SK-N-SH (cell line): ENCODE measurements at regions not wholly inside any gene's neighbourhood (a gene's known extent, or its start where the extent isn't known, plus 50 kb on each side); places are given as distances from the start of the nearest gene placed in this dataset.

Experiments used
- CTCF ChIA-PET: fragments of 300-600, 350-600 bp; formaldehyde crosslinking; extraction: SDS; loops from one replicate; lab custom pipeline; 2021; lab: Yijun Ruan, JAX
- POLR2A ChIA-PET: fragments of 350-600 bp; sonication (Branson Sonifier 250); formaldehyde crosslinking; extraction: SDS; loops from one replicate; lab custom pipeline; 2020; ENCODE audit warnings: antibody characterized with exemption, inconsistent platforms; lab: Yijun Ruan, JAX
- DNase-seq: peaks from one replicate; pipeline ENCODE4 v3.0.0; 2012
- H2AFZ ChIP-seq: fragments of 200-600 bp; sonication (generic); 2 replicates; pipeline ENCODE4 v1.8.1; 2016; ENCODE audit warnings: antibody characterized with exemption, mild to moderate bottlenecking, low read depth
- H3F3A ChIP-seq: fragments of 200-600 bp; sonication (generic); replicated peaks from 2 replicates; pipeline ENCODE3; 2016; ENCODE audit warnings: antibody characterized with exemption, mild to moderate bottlenecking; ENCODE audit not compliant: insufficient read depth
- H3K27ac ChIP-seq, 2 experiments: fragments of 200-500 bp in 1 of 2; fragments of 200-600 bp in 1 of 2; sonication (Bioruptor generic) in 1 of 2; sonication (generic), shearing (Covaris generic) in 1 of 2; 2 replicates each; pipeline versions ENCODE4 v1.5.1 to v1.6.1; 2014 to 2016; ENCODE audit warnings: low read depth in 2 of 2, inconsistent platforms in 1 of 2, low read length in 1 of 2, mild to moderate bottlenecking in 1 of 2, mixed read lengths in 1 of 2
- H3K27me3 ChIP-seq: fragments of 200-600 bp; sonication (generic), shearing (Covaris generic); 2 replicates; pipeline ENCODE4 v1.6.1; 2016; ENCODE audit warnings: mixed run types; ENCODE audit not compliant: insufficient read depth
- H3K36me3 ChIP-seq, 2 experiments: fragments of 200-500 bp in 1 of 2; fragments of 200-600 bp in 1 of 2; sonication (Bioruptor generic) in 1 of 2; sonication (generic) in 1 of 2; replicated peaks in 1 of 2; 2 replicates each; pipeline versions ENCODE3 to v1.5.1; 2014 to 2016; ENCODE audit warnings: low read length in 1 of 2, mild to moderate bottlenecking in 1 of 2; ENCODE audit not compliant: insufficient read depth in 2 of 2, control insufficient read depth in 1 of 2
- H3K4me1 ChIP-seq, 2 experiments: fragments of 200-500 bp in 1 of 2; fragments of 200-600 bp in 1 of 2; sonication (Bioruptor generic) in 1 of 2; sonication (generic), shearing (Covaris generic) in 1 of 2; 2 replicates each; pipeline versions ENCODE4 v1.5.1 to v1.6.1; 2014 to 2016; ENCODE audit warnings: low read depth in 1 of 2, low read length in 1 of 2, mixed run types in 1 of 2; ENCODE audit not compliant: insufficient read depth in 2 of 2, control insufficient read depth in 1 of 2
- H3K4me2 ChIP-seq: fragments of 200-600 bp; sonication (generic), shearing (Covaris generic); 2 replicates; pipeline ENCODE4 v1.6.1; 2017; ENCODE audit warnings: mixed run types
- H3K4me3 ChIP-seq, 2 experiments: fragments of 200-500 bp in 1 of 2; fragments of 200-600 bp in 1 of 2; sonication (Bioruptor generic) in 1 of 2; sonication (generic), shearing (Covaris generic) in 1 of 2; 2 replicates each; pipeline versions ENCODE4 v1.5.1 to v1.8.1; 2014 to 2016; ENCODE audit warnings: low read depth in 2 of 2, inconsistent platforms in 1 of 2, low read length in 1 of 2, mild to moderate bottlenecking in 1 of 2, mixed read lengths in 1 of 2, moderate library complexity in 1 of 2
- H3K79me2 ChIP-seq: fragments of 200-600 bp; sonication (generic); 2 replicates; pipeline ENCODE4 v1.8.1; 2017; ENCODE audit warnings: mild to moderate bottlenecking; ENCODE audit not compliant: insufficient read depth
- H3K9ac ChIP-seq: fragments of 200-600 bp; sonication (generic); 2 replicates; pipeline ENCODE4 v1.6.1; 2017; ENCODE audit warnings: mixed run types
- H3K9me2 ChIP-seq: fragments of 200-600 bp; sonication (generic); 2 replicates; pipeline ENCODE4 v1.6.1; 2017; ENCODE audit warnings: mixed run types
- H3K9me3 ChIP-seq: fragments of 200-600 bp; sonication (generic); 2 replicates; pipeline ENCODE4 v1.6.1; 2017; ENCODE audit warnings: mixed run types, mild to moderate bottlenecking, moderate library complexity
- H4K20me1 ChIP-seq: fragments of 200-600 bp; sonication (generic); 2 replicates; pipeline ENCODE4 v1.6.1; 2017; ENCODE audit warnings: mild to moderate bottlenecking, mixed run types; ENCODE audit not compliant: insufficient read depth
- CHD2 ChIP-seq: fragments of 150-350 bp; IDR thresholded peaks from 2 replicates; pipeline ENCODE4 v1.6.1; 2018; ENCODE audit warnings: low read length; ENCODE audit not compliant: partially characterized antibody
- CTCF ChIP-seq: fragments of 200-600 bp; sonication (generic); IDR thresholded peaks from 2 replicates; pipeline ENCODE4 v1.6.1; 2017; ENCODE audit warnings: antibody characterized with exemption, mild to moderate bottlenecking, moderate library complexity
- ELF1 ChIP-seq: IDR thresholded peaks from 2 replicates; pipeline ENCODE4 v1.4.0; 2012
- EP300 ChIP-seq, 2 experiments: IDR thresholded peaks; 2 replicates each; pipeline versions ENCODE4 v1.4.0 to v1.6.1; 2012; ENCODE audit warnings: borderline replicate concordance in 1 of 2, low read depth in 1 of 2, low read length in 1 of 2
- FOSL2 ChIP-seq: IDR thresholded peaks from 2 replicates; pipeline ENCODE4 v1.4.0; 2012; ENCODE audit warnings: low read depth, mild to moderate bottlenecking, moderate library complexity, borderline replicate concordance
- FOXJ3 ChIP-seq: sonication (generic); formaldehyde crosslinking; IDR thresholded peaks from 2 replicates; pipeline ENCODE4 v1.5.1; 2020; ENCODE audit warnings: mild to moderate bottlenecking, missing genetic modification reagents
- FOXM1 ChIP-seq: IDR thresholded peaks from 2 replicates; pipeline ENCODE4 v1.4.0; 2012; ENCODE audit warnings: low read depth, mild to moderate bottlenecking
- GATA2 ChIP-seq: sonication (generic); formaldehyde crosslinking; IDR thresholded peaks from 2 replicates; pipeline ENCODE4 v1.5.0; 2020; ENCODE audit warnings: mild to moderate bottlenecking, missing genetic modification reagents
- JUND ChIP-seq: IDR thresholded peaks from 2 replicates; pipeline ENCODE4 v1.4.0; 2012
- MAX ChIP-seq: IDR thresholded peaks from 2 replicates; pipeline ENCODE4 v1.4.0; 2012; ENCODE audit warnings: low read depth
- MEF2A ChIP-seq: IDR thresholded peaks from 2 replicates; pipeline ENCODE4 v1.4.0; 2012; ENCODE audit warnings: low read depth, borderline replicate concordance
- MXI1 ChIP-seq: IDR thresholded peaks from 2 replicates; pipeline ENCODE4 v1.6.1; 2012; ENCODE audit warnings: mild to moderate bottlenecking, low read depth, low read length, improper control_type of control experiment
- NFIC ChIP-seq: IDR thresholded peaks from 2 replicates; pipeline ENCODE4 v1.4.0; 2012; ENCODE audit warnings: borderline replicate concordance
- NRF1 ChIP-seq: IDR thresholded peaks from 2 replicates; pipeline ENCODE4 v1.6.1; 2012; ENCODE audit warnings: low read depth, mild to moderate bottlenecking, low read length
- PBX3 ChIP-seq: IDR thresholded peaks from 2 replicates; pipeline ENCODE4; 2012
- POLR2AphosphoS5 ChIP-seq: IDR thresholded peaks from 2 replicates; pipeline ENCODE4 v1.6.1; 2012; ENCODE audit warnings: low read depth, low read length
- RAD21 ChIP-seq: IDR thresholded peaks from 2 replicates; pipeline ENCODE4 v1.6.1; 2012; ENCODE audit warnings: mild to moderate bottlenecking, low read length
- RCOR1 ChIP-seq: fragments of 150-350 bp; IDR thresholded peaks from 2 replicates; pipeline ENCODE4 v1.6.1; 2017; ENCODE audit warnings: antibody characterized with exemption, low read length
- RFX5 ChIP-seq: IDR thresholded peaks from 2 replicates; pipeline ENCODE4 v1.6.1; 2012; ENCODE audit warnings: mild to moderate bottlenecking, improper control_type of control experiment, low read length
- RXRA ChIP-seq: IDR thresholded peaks from 2 replicates; pipeline ENCODE4 v1.4.0; 2012; ENCODE audit warnings: low read depth, mild to moderate bottlenecking, borderline replicate concordance
- SIN3A ChIP-seq: IDR thresholded peaks from 2 replicates; pipeline ENCODE4 v1.6.1; 2012; ENCODE audit warnings: low read depth, mild to moderate bottlenecking, low read length, moderate library complexity, borderline replicate concordance
- SMC3 ChIP-seq: IDR thresholded peaks from 2 replicates; pipeline ENCODE4 v1.6.1; 2012; ENCODE audit warnings: low read depth, low read length, improper control_type of control experiment
- TAF1 ChIP-seq: IDR thresholded peaks from 2 replicates; pipeline ENCODE4 v1.6.1; 2012; ENCODE audit warnings: low read depth, mild to moderate bottlenecking, low read length, moderate library complexity, borderline replicate concordance
- TCF12 ChIP-seq: IDR thresholded peaks from 2 replicates; pipeline ENCODE4 v1.4.0; 2012
- TEAD4 ChIP-seq: IDR thresholded peaks from 2 replicates; pipeline ENCODE4 v1.4.0; 2012; ENCODE audit warnings: mild to moderate bottlenecking, borderline replicate concordance; ENCODE audit not compliant: insufficient read depth
- USF2 ChIP-seq: fragments of 150-350 bp; IDR thresholded peaks from 2 replicates; pipeline ENCODE4 v1.6.1; 2017; ENCODE audit warnings: antibody characterized with exemption, low read length, low read depth, borderline replicate concordance
- WGBS: methylation state at CpG from one replicate; pipeline ENCODE4 v1.1.6; 2017; ENCODE audit warnings: low lambda C conversion rate; 5-methylcytosine and 5-hydroxymethylcytosine counted together

- TF ChIP-seq CTCF, result no peak
- no peak for TF ChIP-seq MEF2A
- no peak for TF ChIP-seq RXRA
- no peak for TF ChIP-seq NFIC
- TF ChIP-seq MAX, result no peak
- no peak for TF ChIP-seq RCOR1
- TF ChIP-seq MXI1, result no peak
- TF ChIP-seq FOXM1, result no peak
- TF ChIP-seq, all 33 proteins: peak for 0
Observed at GRCh38 chr7:33721895-33722294, 183.4 kb upstream of the BMPER start (continued).

- ChIA-PET CTCF (interaction anchor here (0.7 to 4.2 kb wide), 10 partner anchors 9 to 536 kb away, joined by 3 to 15 read pairs (median 6); no protein-coding TSS in a partner anchor), POLR2A (no interaction called here)
- Histone ChIP-seq H2AFZ (no peak overlapping the region), H3F3A (no peaks in the 10 kb centered on the region), H3K4me3 (peak overlapping the region; percentile 25 to 31), H3K79me2 (no peaks in the 10 kb centered on the region), H3K36me3 (no peaks in the 10 kb centered on the region), H3K27ac (peak overlapping the region; percentile 33 to 77), H4K20me1 (no peaks in the 10 kb centered on the region), H3K9ac (no peak overlapping the region), H3K4me1 (peaks cover 9 to 27% of the 10 kb centered on the region in 2 experiments), H3K27me3 (no peaks in the 10 kb centered on the region), H3K4me2 (peak overlapping the region; percentile 67), H3K9me3 (no peaks in the 10 kb centered on the region), H3K9me2 (no peaks in the 10 kb centered on the region)
- WGBS, result 15% methylated on average over 13 of the region's 15 CpGs
- DNase-seq, result peak; percentile 93
- TF ChIP-seq GATA2, result peak; percentile 85
- peak; percentile 43; the same call in 1 of the 2 replicates for TF ChIP-seq MXI1
- TF ChIP-seq TCF12, result peak; percentile 94
- TF ChIP-seq MAX, result peak; percentile 68; the same call in 1 of the 2 replicates
- peak; percentile 90 for TF ChIP-seq CHD2
- TF ChIP-seq CTCF, result no peak
- TF ChIP-seq TAF1, result no peak
- peak; percentile 69 for TF ChIP-seq POLR2AphosphoS5
- 0 out of 2 replicates have a peak, but pooled peaks have one; percentile 2 for TF ChIP-seq RAD21
- TF ChIP-seq SMC3, result no peak; the same call in 1 of the 2 replicates
- peak; percentile 68 for TF ChIP-seq NFIC
- no peak for TF ChIP-seq RFX5
- no peak for TF ChIP-seq USF2
- peak; percentile 95 for TF ChIP-seq FOXJ3
- TF ChIP-seq JUND, result peak; percentile 75
- peak; percentile 78 for TF ChIP-seq SIN3A
- peak; percentile 78 for TF ChIP-seq PBX3
- TF ChIP-seq FOSL2, result peak; percentile 92
- peak; percentile 76; the same call in 1 of the 2 replicates for TF ChIP-seq TEAD4
- peak; percentile 37; the same call in 1 of the 2 replicates for TF ChIP-seq NRF1
- peak; percentile 17 to 94; a peak in 3 of 4 replicates for TF ChIP-seq EP300 (IDR thresholded peaks at IDR 0.05; ENCODE audit: borderline replicate concordance in 1 of 2, low read depth in 1 of 2, low read length in 1 of 2)
- TF ChIP-seq ELF1, result no peak
Observed at GRCh38 chr7:33722383-33723101, 182.8 kb upstream of the BMPER start.
